Smooth muscle cell (in vitro differentiated cells): ENCODE measurements at regions not wholly inside any gene's neighbourhood (a gene's known extent, or its start where the extent isn't known, plus 50 kb on each side); places are given as distances from the start of the nearest gene placed in this dataset.

Experiments used
- DNase-seq: peaks from one replicate; lab custom pipeline; 2025; ENCODE audit not compliant: unreplicated experiment; lab: John Stamatoyannopoulos, UW
- H2AFZ ChIP-seq: fragments of 200-600 bp; sonication (generic); 2 replicates; pipeline ENCODE4 v1.6.0; 2016; ENCODE audit warnings: antibody characterized with exemption, low read depth, mild to moderate bottlenecking
- H3F3A ChIP-seq: fragments of 200-600 bp; sonication (generic); 2 replicates; pipeline ENCODE4 v1.6.0; 2017; ENCODE audit warnings: antibody characterized with exemption, low read depth
- H3K27ac ChIP-seq: fragments of 200-600 bp; sonication (generic); 2 replicates; pipeline ENCODE4 v1.5.1; 2016; ENCODE audit warnings: low read depth, mild to moderate bottlenecking
- H3K27me3 ChIP-seq: fragments of 200-600 bp; sonication (generic); 2 replicates; pipeline ENCODE4 v1.6.1; 2016; ENCODE audit warnings: low read depth, mild to moderate bottlenecking
- H3K36me3 ChIP-seq: fragments of 200-600 bp; sonication (generic); 2 replicates; pipeline ENCODE4 v1.5.1; 2016; ENCODE audit warnings: low read depth
- H3K4me1 ChIP-seq: fragments of 200-600 bp; sonication (generic); 2 replicates; pipeline ENCODE4 v1.5.1; 2016; ENCODE audit warnings: low read depth
- H3K4me2 ChIP-seq: fragments of 200-600 bp; sonication (generic); 2 replicates; pipeline ENCODE4 v1.6.0; 2016; ENCODE audit warnings: mild to moderate bottlenecking
- H3K4me3 ChIP-seq: fragments of 200-600 bp; sonication (generic); 2 replicates; pipeline ENCODE4 v1.5.1; 2016; ENCODE audit warnings: mild to moderate bottlenecking
- H3K79me2 ChIP-seq: fragments of 200-600 bp; sonication (generic); 2 replicates; pipeline ENCODE4 v1.6.0; 2016; ENCODE audit warnings: low read depth, mild to moderate bottlenecking
- H3K9ac ChIP-seq: fragments of 200-600 bp; sonication (generic); 2 replicates; pipeline ENCODE4 v1.6.0; 2016; ENCODE audit warnings: low read depth
- H3K9me3 ChIP-seq: fragments of 200-600 bp; sonication (generic); replicated peaks from 2 replicates; pipeline ENCODE4 v1.5.1; 2016; ENCODE audit warnings: low read depth
- H4K20me1 ChIP-seq: fragments of 200-600 bp; sonication (generic); 2 replicates; pipeline ENCODE4 v1.6.0; 2016; ENCODE audit warnings: low read depth
- CTCF ChIP-seq: fragments of 200-600 bp; sonication (generic); IDR thresholded peaks from 2 replicates; pipeline ENCODE4 v1.5.1; 2017; ENCODE audit warnings: borderline replicate concordance, mild to moderate bottlenecking, antibody characterized with exemption; ENCODE audit not compliant: insufficient read depth, poor library complexity, severe bottlenecking
- WGBS: methylation state at CpG from one replicate; pipeline ENCODE4 v1.1.7; 2016; ENCODE audit warnings: low lambda C conversion rate; 5-methylcytosine and 5-hydroxymethylcytosine counted together

GRCh38 chr9:126235336-126236243, 91.0 kb upstream of the MVB12B start:
- Histone ChIP-seq H4K20me1 (no peaks in the 10 kb centered on the region), H3K36me3 (no peaks in the 10 kb centered on the region), H3K4me1 (no peaks in the 10 kb centered on the region), H3F3A (no peaks in the 10 kb centered on the region), H3K27ac (no peak overlapping the region), H3K27me3 (peaks cover 18% of the 10 kb centered on the region), H3K4me3 (no peak overlapping the region), H3K79me2 (no peaks in the 10 kb centered on the region), H2AFZ (no peak overlapping the region), H3K4me2 (no peak overlapping the region), H3K9ac (no peak overlapping the region), H3K9me3 (no peaks in the 10 kb centered on the region)
- TF ChIP-seq CTCF = no peak
- 95% methylated on average over 45 of the region's 49 CpGs for WGBS
- DNase-seq = no peak

- no peaks in the 10 kb centered on the region for H3K79me2 ChIP-seq
- H3F3A ChIP-seq = no peaks in the 10 kb centered on the region
- DNase-seq = no peak
- H3K27me3 ChIP-seq = peaks cover 14% of the 10 kb centered on the region
- 95% methylated on average over 7 of the region's 7 CpGs for WGBS
- H4K20me1 ChIP-seq = no peaks in the 10 kb centered on the region
- no peak overlapping the region for H3K27ac ChIP-seq
- TF ChIP-seq CTCF = no peak
- no peaks in the 10 kb centered on the region for H3K36me3 ChIP-seq
- no peak overlapping the region for H3K4me2 ChIP-seq
- no peaks in the 10 kb centered on the region for H3K9me3 ChIP-seq
- H3K4me3 ChIP-seq = no peak overlapping the region
- no peak overlapping the region for H2AFZ ChIP-seq
- H3K4me1 ChIP-seq = no peaks in the 10 kb centered on the region
- H3K9ac ChIP-seq = no peak overlapping the region
Observed at GRCh38 chr9:126236273-126236672, 90.4 kb upstream of the MVB12B start.

- no peak overlapping the region for H3K27ac ChIP-seq
- no peak overlapping the region for H3K4me3 ChIP-seq
- no peak overlapping the region for H3K4me2 ChIP-seq
- TF ChIP-seq CTCF = no peak
- no peaks in the 10 kb centered on the region for H3F3A ChIP-seq
- no peak overlapping the region for H2AFZ ChIP-seq
- no peak overlapping the region for H3K9ac ChIP-seq
- no peak for DNase-seq
- H4K20me1 ChIP-seq = no peaks in the 10 kb centered on the region
- H3K9me3 ChIP-seq = no peaks in the 10 kb centered on the region
- 82% methylated on average over 2 of the region's 2 CpGs for WGBS
- H3K4me1 ChIP-seq = no peaks in the 10 kb centered on the region
- no peaks in the 10 kb centered on the region for H3K36me3 ChIP-seq
- H3K27me3 ChIP-seq = peaks cover 11% of the 10 kb centered on the region
- no peaks in the 10 kb centered on the region for H3K79me2 ChIP-seq
Observed at GRCh38 chr9:126238415-126238814, 88.2 kb upstream of the MVB12B start.

GRCh38 chr9:126239515-126239914, 87.1 kb upstream of the MVB12B start:
- Histone ChIP-seq H2AFZ (no peak overlapping the region), H3K4me1 (no peaks in the 10 kb centered on the region), H3K9ac (no peak overlapping the region), H3K9me3 (no peaks in the 10 kb centered on the region), H3K79me2 (no peaks in the 10 kb centered on the region), H3K36me3 (no peaks in the 10 kb centered on the region), H4K20me1 (no peaks in the 10 kb centered on the region), H3K4me3 (no peak overlapping the region), H3K27me3 (peaks cover 11% of the 10 kb centered on the region), H3F3A (no peaks in the 10 kb centered on the region), H3K4me2 (no peak overlapping the region), H3K27ac (no peak overlapping the region)
- no peak for TF ChIP-seq CTCF
- 93% methylated on average over 4 of the region's 4 CpGs for WGBS
- DNase-seq = no peak
